WERI-Rb-1 (cell line): ENCODE measurements at regions not wholly inside any gene's neighbourhood (a gene's known extent, or its start where the extent isn't known, plus 50 kb on each side); places are given as distances from the start of the nearest gene placed in this dataset.
"Not testable (repeated sequence)": the region's sequence is repeated elsewhere in the genome, so short reads cannot be mapped to it uniquely, and the experiment has no call there.

ENCODE experiments used
- DNase-seq: peaks from one replicate; pipeline ENCODE4 v3.0.0-alpha.2; 2020
- H3K27ac ChIP-seq: fragments of 250-450 bp; sonication (Bioruptor Pico); 2 replicates; pipeline ENCODE4 v1.5.1; 2020; ENCODE audit warnings: mild to moderate bottlenecking, moderate library complexity
- H3K27me3 ChIP-seq: fragments of 250-450 bp; sonication (Bioruptor Pico); 2 replicates; pipeline ENCODE4 v1.5.1; 2021; ENCODE audit warnings: mild to moderate bottlenecking, low read depth, moderate library complexity; ENCODE audit not compliant: insufficient read depth, severe bottlenecking
- H3K36me3 ChIP-seq: fragments of 250-450 bp; sonication (Bioruptor Pico); 2 replicates; pipeline ENCODE4 v1.5.1; 2020; ENCODE audit warnings: mild to moderate bottlenecking, moderate library complexity
- H3K4me3 ChIP-seq: 2 replicates; pipeline ENCODE4 v1.5.1; 2011; ENCODE audit warnings: low read depth, mild to moderate bottlenecking, control low read depth, low read length
- H3K9me3 ChIP-seq: fragments of 250-450 bp; sonication (Bioruptor Pico); 2 replicates; pipeline ENCODE4 v1.5.1; 2021; ENCODE audit warnings: mild to moderate bottlenecking, moderate library complexity; ENCODE audit not compliant: severe bottlenecking
- TF ChIP-seq, protein P1 (sequence below): IDR thresholded peaks from 2 replicates; pipeline ENCODE4 v1.5.1; 2011; ENCODE audit warnings: low read depth, mild to moderate bottlenecking, control low read depth, inconsistent platforms, low read length

DNA sequence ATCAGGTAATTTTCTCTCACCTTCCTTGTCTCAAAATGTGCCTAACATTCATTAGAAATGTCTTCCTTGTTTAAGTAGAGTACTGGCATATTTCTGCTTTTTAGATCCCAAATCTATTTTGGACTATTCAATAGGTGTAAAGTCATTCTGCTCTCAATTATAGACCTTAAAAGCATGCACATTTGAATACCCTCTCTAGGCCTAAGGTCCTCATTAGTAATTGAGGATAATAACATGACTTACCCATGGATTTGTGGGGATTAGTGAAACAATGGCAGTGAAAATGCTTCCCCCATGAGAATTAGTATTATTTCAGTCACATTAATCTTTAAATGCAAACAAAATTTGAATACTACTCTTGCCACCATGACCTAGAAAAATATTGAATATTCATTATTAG, 1073.0 kb upstream of the CELF2 start:
- Histone ChIP-seq H3K27me3 (no peaks in the 10 kb centered on the region), H3K4me3 (no peak overlapping the region), H3K36me3 (no peaks in the 10 kb centered on the region), H3K27ac (no peak overlapping the region), H3K9me3 (no peaks in the 10 kb centered on the region)
- DNase-seq = no peak
- TF ChIP-seq, protein P1, sequence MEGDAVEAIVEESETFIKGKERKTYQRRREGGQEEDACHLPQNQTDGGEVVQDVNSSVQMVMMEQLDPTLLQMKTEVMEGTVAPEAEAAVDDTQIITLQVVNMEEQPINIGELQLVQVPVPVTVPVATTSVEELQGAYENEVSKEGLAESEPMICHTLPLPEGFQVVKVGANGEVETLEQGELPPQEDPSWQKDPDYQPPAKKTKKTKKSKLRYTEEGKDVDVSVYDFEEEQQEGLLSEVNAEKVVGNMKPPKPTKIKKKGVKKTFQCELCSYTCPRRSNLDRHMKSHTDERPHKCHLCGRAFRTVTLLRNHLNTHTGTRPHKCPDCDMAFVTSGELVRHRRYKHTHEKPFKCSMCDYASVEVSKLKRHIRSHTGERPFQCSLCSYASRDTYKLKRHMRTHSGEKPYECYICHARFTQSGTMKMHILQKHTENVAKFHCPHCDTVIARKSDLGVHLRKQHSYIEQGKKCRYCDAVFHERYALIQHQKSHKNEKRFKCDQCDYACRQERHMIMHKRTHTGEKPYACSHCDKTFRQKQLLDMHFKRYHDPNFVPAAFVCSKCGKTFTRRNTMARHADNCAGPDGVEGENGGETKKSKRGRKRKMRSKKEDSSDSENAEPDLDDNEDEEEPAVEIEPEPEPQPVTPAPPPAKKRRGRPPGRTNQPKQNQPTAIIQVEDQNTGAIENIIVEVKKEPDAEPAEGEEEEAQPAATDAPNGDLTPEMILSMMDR = no peak

DNA sequence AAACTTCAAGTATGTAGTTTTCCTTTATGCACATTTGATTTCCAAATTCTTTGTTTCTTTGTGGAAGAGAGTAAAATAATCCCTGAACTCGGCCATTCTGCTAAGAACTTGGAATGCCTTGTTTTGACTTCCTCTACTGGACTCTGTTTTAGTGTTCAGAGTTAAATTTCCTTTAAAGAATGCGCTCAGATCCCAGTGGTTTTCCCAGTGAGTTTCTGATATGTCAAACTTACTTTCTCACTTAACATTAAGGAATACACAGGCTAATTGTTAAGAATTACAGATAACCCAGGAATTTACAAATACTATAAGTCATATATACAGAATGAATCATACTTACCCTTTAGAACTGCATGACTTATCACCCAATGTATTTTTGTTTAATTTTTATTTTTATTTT, 1067.6 kb upstream of the CELF2 start:
- TF ChIP-seq, protein P1 = no peak

DNA sequence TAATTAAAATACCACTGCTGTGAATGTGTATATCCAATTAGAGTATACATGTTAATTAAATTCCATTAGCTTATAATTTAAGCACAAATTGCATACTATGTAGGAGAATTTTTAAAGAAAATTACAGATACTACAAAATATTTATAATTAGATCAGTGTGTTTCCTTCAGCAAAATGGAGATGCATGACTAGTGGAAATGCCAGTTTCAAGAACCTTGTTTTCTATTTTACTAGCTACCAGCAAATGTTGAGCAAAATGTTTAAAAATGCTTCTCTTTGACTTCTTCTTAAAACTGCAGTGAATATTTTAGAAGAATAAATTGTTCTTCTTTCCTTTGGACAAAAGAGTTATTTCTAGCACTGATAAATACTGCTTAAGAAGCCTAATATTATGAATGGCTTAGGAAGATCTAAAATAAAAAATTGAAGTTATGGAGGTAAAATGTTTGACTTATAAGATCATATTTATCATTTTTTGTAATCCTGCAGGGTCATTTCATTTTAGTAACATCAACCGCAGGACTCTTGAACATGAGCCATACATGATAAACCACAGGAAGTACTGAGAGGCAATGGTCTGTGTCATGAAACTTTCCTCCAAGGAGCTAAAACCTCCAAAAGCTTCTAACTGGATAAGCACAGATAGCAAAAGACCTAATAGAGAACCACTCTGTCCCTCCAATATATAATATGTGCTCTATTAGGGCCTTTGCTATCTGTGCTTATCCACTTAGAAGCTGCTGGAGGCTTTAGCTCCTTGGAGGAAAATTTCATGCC, 1066.0 kb upstream of the CELF2 start:
- H3K9me3 ChIP-seq = no peaks in the 10 kb centered on the region
- TF ChIP-seq, protein P1 = no peak
- H3K27ac ChIP-seq = no peak overlapping the region
- no peaks in the 10 kb centered on the region for H3K27me3 ChIP-seq
- H3K36me3 ChIP-seq = no peaks in the 10 kb centered on the region
- no peak overlapping the region for H3K4me3 ChIP-seq
- DNase-seq = no peak

More for the DNA sequence above, 1067.6 kb upstream of the CELF2 start:
- no peaks in the 10 kb centered on the region for H3K9me3 ChIP-seq
- no peaks in the 10 kb centered on the region for H3K36me3 ChIP-seq
- H3K27me3 ChIP-seq = no peaks in the 10 kb centered on the region
- no peak overlapping the region for H3K4me3 ChIP-seq
- no peak for DNase-seq
- H3K27ac ChIP-seq = no peak overlapping the region

DNA sequence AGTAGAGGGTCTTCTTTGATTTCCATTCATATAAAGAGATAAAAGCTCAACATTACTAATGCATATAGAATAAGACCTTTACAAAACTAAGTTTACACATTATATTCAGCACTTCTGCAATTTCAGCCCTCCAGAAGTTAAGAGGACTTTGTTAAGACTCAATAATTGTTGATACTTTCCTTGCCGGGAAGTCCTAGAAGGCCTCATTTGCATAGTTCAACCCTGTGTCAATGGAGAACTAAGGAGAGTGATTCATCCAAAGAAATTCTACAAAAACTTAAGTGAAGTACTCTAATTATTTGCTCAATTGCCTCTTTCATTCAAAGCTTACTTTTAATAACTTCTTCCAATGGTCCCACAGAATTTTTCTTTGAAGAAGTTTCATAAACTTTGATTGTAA, 1060.3 kb upstream of the CELF2 start:
- TF ChIP-seq, protein P1 = no peak
- no peak for DNase-seq
- no peaks in the 10 kb centered on the region for H3K9me3 ChIP-seq
- H3K36me3 ChIP-seq = no peaks in the 10 kb centered on the region
- H3K4me3 ChIP-seq = no peak overlapping the region
- no peak overlapping the region for H3K27ac ChIP-seq
- no peaks in the 10 kb centered on the region for H3K27me3 ChIP-seq

DNA sequence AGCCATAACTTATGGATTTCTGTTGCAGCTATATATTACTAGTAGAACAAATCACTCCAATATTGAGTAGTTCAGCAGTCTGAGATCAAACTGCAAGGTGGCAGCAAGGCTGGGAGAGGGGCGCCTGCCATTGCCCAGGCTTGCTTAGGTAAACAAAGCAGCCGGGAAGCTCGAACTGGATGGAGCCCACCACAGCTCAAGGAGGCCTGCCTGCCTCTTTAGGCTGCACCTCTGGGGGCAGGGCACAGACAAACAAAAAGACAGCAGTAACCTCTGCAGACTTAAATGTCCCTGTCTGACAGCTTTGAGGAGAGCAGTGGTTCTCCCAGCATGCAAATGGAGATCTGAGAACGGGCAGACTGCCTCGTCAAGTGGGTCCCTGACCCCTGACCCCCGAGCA, 1059.8 kb upstream of the CELF2 start:
- not testable (repeated sequence) for DNase-seq

DNA sequence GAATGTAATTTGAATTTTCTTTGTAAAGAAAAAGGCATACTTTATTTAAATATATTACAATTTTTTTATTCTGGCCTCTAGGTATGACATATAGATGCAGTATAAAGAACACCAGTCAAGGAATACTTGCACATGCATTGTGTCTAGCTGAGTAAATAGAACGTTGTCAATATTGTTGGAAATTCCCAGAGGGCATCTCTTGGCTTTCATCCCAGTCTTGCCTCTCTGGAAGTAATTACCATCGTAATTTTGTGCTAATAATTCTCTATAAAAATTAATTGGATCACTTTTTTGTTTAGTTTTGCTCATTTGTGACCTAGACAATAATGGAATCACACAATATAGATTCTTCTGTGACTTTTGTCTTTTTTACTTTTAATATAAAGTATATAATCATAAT, 1052.3 kb upstream of the CELF2 start:
- TF ChIP-seq, protein P1 = no peak
- no peaks in the 10 kb centered on the region for H3K27me3 ChIP-seq
- H3K9me3 ChIP-seq = no peaks in the 10 kb centered on the region
- no peak overlapping the region for H3K27ac ChIP-seq
- no peak for DNase-seq
- no peaks in the 10 kb centered on the region for H3K36me3 ChIP-seq
- no peak overlapping the region for H3K4me3 ChIP-seq

More for the DNA sequence above, 1059.8 kb upstream of the CELF2 start:
- H3K27ac ChIP-seq, H3K27me3 ChIP-seq, H3K4me3 ChIP-seq, H3K36me3 ChIP-seq, H3K9me3 ChIP-seq: not testable (repeated sequence)
